B cell (primary cell): ENCODE measurements at regions not wholly inside any gene's neighbourhood (a gene's known extent, or its start where the extent isn't known, plus 50 kb on each side); places are given as distances from the start of the nearest gene placed in this dataset.

Source experiments
- EZH2 ChIP-seq: IDR thresholded peaks from 2 replicates; pipeline ENCODE4 v1.6.1; 2012; ENCODE audit warnings: borderline replicate concordance, low read depth, mild to moderate bottlenecking, moderate library complexity, low read length; ENCODE audit not compliant: insufficient read depth, poor library complexity, severe bottlenecking
- TF ChIP-seq, protein P1 (sequence below): fragments of 200-600 bp; IDR thresholded peaks from one replicate; pipeline ENCODE4 v1.8.0; 2022; ENCODE audit warnings: antibody characterized with exemption, mild to moderate bottlenecking

GRCh38 chr12:67919406-67919805, 69.8 kb upstream of the IFNG-AS1 start:
- TF ChIP-seq, protein P1, sequence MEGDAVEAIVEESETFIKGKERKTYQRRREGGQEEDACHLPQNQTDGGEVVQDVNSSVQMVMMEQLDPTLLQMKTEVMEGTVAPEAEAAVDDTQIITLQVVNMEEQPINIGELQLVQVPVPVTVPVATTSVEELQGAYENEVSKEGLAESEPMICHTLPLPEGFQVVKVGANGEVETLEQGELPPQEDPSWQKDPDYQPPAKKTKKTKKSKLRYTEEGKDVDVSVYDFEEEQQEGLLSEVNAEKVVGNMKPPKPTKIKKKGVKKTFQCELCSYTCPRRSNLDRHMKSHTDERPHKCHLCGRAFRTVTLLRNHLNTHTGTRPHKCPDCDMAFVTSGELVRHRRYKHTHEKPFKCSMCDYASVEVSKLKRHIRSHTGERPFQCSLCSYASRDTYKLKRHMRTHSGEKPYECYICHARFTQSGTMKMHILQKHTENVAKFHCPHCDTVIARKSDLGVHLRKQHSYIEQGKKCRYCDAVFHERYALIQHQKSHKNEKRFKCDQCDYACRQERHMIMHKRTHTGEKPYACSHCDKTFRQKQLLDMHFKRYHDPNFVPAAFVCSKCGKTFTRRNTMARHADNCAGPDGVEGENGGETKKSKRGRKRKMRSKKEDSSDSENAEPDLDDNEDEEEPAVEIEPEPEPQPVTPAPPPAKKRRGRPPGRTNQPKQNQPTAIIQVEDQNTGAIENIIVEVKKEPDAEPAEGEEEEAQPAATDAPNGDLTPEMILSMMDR, result no peak
- TF ChIP-seq EZH2, result no peak
